GM23338 (cell line): ENCODE measurements at regions not wholly inside any gene's neighbourhood (a gene's known extent, or its start where the extent isn't known, plus 50 kb on each side); places are given as distances from the start of the nearest gene placed in this dataset.

Experiments used
- ATAC-seq: fragments of 200-7000 bp; cut with Tn5 transposase; 3 replicates; pipeline ENCODE4 v1.9.1; 2020
- DNase-seq: peaks from one replicate; pipeline ENCODE4 v3.0.0-alpha.2; 2015; ENCODE audit warnings: low spot score
- H2AFZ ChIP-seq: fragments of 200-600 bp; sonication (generic); 2 replicates; pipeline ENCODE4 v1.8.0; 2016; ENCODE audit warnings: antibody characterized with exemption, mild to moderate bottlenecking, moderate library complexity
- H3F3A ChIP-seq: fragments of 200-600 bp; sonication (generic); replicated peaks from 2 replicates; pipeline ENCODE4 v1.8.0; 2017; ENCODE audit warnings: antibody characterized with exemption, mixed run types, low read depth
- H3K27ac ChIP-seq: fragments of 200-600 bp; sonication (generic); 2 replicates; pipeline ENCODE4 v1.6.1; 2016; ENCODE audit warnings: low read depth
- H3K27me3 ChIP-seq: fragments of 200-600 bp; sonication (generic); 2 replicates; pipeline ENCODE4 v1.8.0; 2016; ENCODE audit warnings: mild to moderate bottlenecking, mixed run types, moderate library complexity; ENCODE audit not compliant: insufficient read depth
- H3K36me3 ChIP-seq: fragments of 200-600 bp; sonication (generic); 2 replicates; pipeline ENCODE4 v1.8.0; 2016; ENCODE audit warnings: mild to moderate bottlenecking; ENCODE audit not compliant: insufficient read depth
- H3K4me1 ChIP-seq: fragments of 200-600 bp; sonication (generic); 2 replicates; pipeline ENCODE4 v1.8.0; 2016; ENCODE audit warnings: mild to moderate bottlenecking, moderate library complexity; ENCODE audit not compliant: insufficient read depth
- H3K4me2 ChIP-seq: fragments of 200-600 bp; sonication (generic); 2 replicates; pipeline ENCODE4 v1.7.1; 2017; ENCODE audit warnings: mixed run types
- H3K4me3 ChIP-seq: fragments of 200-600 bp; sonication (generic); 2 replicates; pipeline ENCODE4 v1.6.1; 2016; ENCODE audit warnings: mixed run types
- H3K79me2 ChIP-seq: fragments of 200-600 bp; sonication (generic); replicated peaks from 2 replicates; pipeline ENCODE4 v1.8.0; 2017; ENCODE audit warnings: mild to moderate bottlenecking; ENCODE audit not compliant: insufficient read depth
- H3K9me2 ChIP-seq: fragments of 200-600 bp; sonication (generic); 2 replicates; pipeline ENCODE4 v1.8.0; 2017; ENCODE audit not compliant: insufficient read depth
- H4K20me1 ChIP-seq: fragments of 200-600 bp; sonication (generic); replicated peaks from 2 replicates; pipeline ENCODE4 v1.8.0; 2017; ENCODE audit warnings: mild to moderate bottlenecking; ENCODE audit not compliant: insufficient read depth
- H3K27ac Mint-ChIP-seq: 2 replicates; pipeline ENCODE4 v1.8.0; 2020; ENCODE audit warnings: inconsistent platforms, mild to moderate bottlenecking, moderate library complexity, mixed read lengths
- H3K27me3 Mint-ChIP-seq: 3 replicates; pipeline ENCODE4 v1.8.0; 2022; ENCODE audit warnings: low read depth, mild to moderate bottlenecking, moderate library complexity, mixed read lengths, inconsistent platforms; ENCODE audit not compliant: insufficient read depth, poor library complexity
- H3K36me3 Mint-ChIP-seq: 3 replicates; pipeline ENCODE4 v1.8.0; 2021; ENCODE audit warnings: low read depth, mild to moderate bottlenecking, inconsistent platforms, moderate library complexity, mixed read lengths
- H3K4me1 Mint-ChIP-seq: 3 replicates; pipeline ENCODE4 v1.8.0; 2020; ENCODE audit warnings: mild to moderate bottlenecking, inconsistent platforms, mixed read lengths
- H3K4me3 Mint-ChIP-seq: 3 replicates; pipeline ENCODE4 v1.8.0; 2021; ENCODE audit warnings: moderate library complexity, mild to moderate bottlenecking, inconsistent platforms, mixed read lengths
- H3K9me3 Mint-ChIP-seq: 3 replicates; pipeline ENCODE4 v1.8.0; 2020; ENCODE audit warnings: moderate library complexity, mild to moderate bottlenecking, inconsistent platforms, mixed read lengths
- CREB1 ChIP-seq: fragments of 250-450 bp; sonication (Bioruptor Pico); IDR thresholded peaks from 2 replicates; pipeline ENCODE4 v1.5.0; 2020; ENCODE audit warnings: low read depth, mild to moderate bottlenecking, moderate library complexity
- ETS1 ChIP-seq: IDR thresholded peaks from 2 replicates; pipeline ENCODE4 v1.6.1; 2016; ENCODE audit warnings: antibody characterized with exemption
- EZH2phosphoT487 ChIP-seq: fragments of 200-600 bp; sonication (generic); IDR thresholded peaks from one replicate; pipeline ENCODE4 v1.8.1; 2018; ENCODE audit warnings: antibody characterized with exemption; ENCODE audit not compliant: unreplicated experiment
- JUNB ChIP-seq: IDR thresholded peaks from one replicate; pipeline ENCODE4 v1.6.1; 2016; ENCODE audit warnings: antibody characterized with exemption; ENCODE audit not compliant: unreplicated experiment
- NANOG ChIP-seq: IDR thresholded peaks from 2 replicates; pipeline ENCODE4 v1.6.1; 2016; ENCODE audit warnings: antibody characterized with exemption, borderline replicate concordance
- POLR2AphosphoS5 ChIP-seq: IDR thresholded peaks from 2 replicates; pipeline ENCODE4 v1.6.1; 2016; ENCODE audit warnings: antibody characterized with exemption, low read depth
- ZNF114 ChIP-seq: fragments of 250-450 bp; sonication (Bioruptor Pico); IDR thresholded peaks from 2 replicates; pipeline ENCODE4 v1.5.0; 2020; ENCODE audit warnings: mild to moderate bottlenecking, moderate library complexity
- ZNF331 ChIP-seq: fragments of 250-450 bp; sonication (Bioruptor Pico); IDR thresholded peaks from 2 replicates; pipeline ENCODE4 v1.5.0; 2020; ENCODE audit warnings: low read depth, mild to moderate bottlenecking, moderate library complexity
- ZNF462 ChIP-seq: fragments of 250-450 bp; sonication (Bioruptor Pico); IDR thresholded peaks from 2 replicates; pipeline ENCODE4 v1.5.0; 2020; ENCODE audit warnings: mild to moderate bottlenecking, moderate library complexity

- no peak for DNase-seq
- H3K79me2 ChIP-seq = no peaks in the 10 kb centered on the region
- no peaks in the 10 kb centered on the region for H3K27me3 ChIP-seq
- no peaks in the 10 kb centered on the region for H3K27me3 Mint-ChIP-seq
- H3K27ac Mint-ChIP-seq = no peak overlapping the region
- H3K4me1 Mint-ChIP-seq = peaks cover 16% of the 10 kb centered on the region
- H3K9me3 Mint-ChIP-seq = no peaks in the 10 kb centered on the region; the same call in 2 of the 3 replicates
- H3K4me1 ChIP-seq = peaks cover 10% of the 10 kb centered on the region; the same call in 1 of the 2 replicates
- H3K36me3 ChIP-seq = no peaks in the 10 kb centered on the region
- no peak overlapping the region for H3K27ac ChIP-seq
- TF ChIP-seq JUNB (no peak), ZNF462 (CRISPR knock-in tag) (no peak), ZNF114 (no peak), EZH2phosphoT487 (no peak), NANOG (no peak), ZNF331 (CRISPR knock-in tag) (no peak), POLR2AphosphoS5 (no peak), CREB1 (no peak), ETS1 (no peak)
- H3K4me3 Mint-ChIP-seq = no peak overlapping the region
- H4K20me1 ChIP-seq = no peaks in the 10 kb centered on the region
- no peak for ATAC-seq
- peaks cover 5% of the 10 kb centered on the region; the same call in 1 of the 2 replicates for H3K9me2 ChIP-seq
- no peaks in the 10 kb centered on the region for H3K36me3 Mint-ChIP-seq
- H3K4me3 ChIP-seq = no peak overlapping the region
- no peak overlapping the region for H3K4me2 ChIP-seq
- H3F3A ChIP-seq = no peaks in the 10 kb centered on the region
- H2AFZ ChIP-seq = no peak overlapping the region; the same call in 1 of the 2 replicates
These were observed 219.2 kb upstream of the FAT1 start for GRCh38 chr4:186942758-186943377.
